Tibial artery (tissue), 4 donors: ENCODE measurements at regions not wholly inside any gene's neighbourhood (a gene's known extent, or its start where the extent isn't known, plus 50 kb on each side); places are given as distances from the start of the nearest gene placed in this dataset.

Experiments
- DNase-seq, 2 donors: peaks; one replicate each; pipeline ENCODE4 v3.0.0-alpha.2; 2019
- H3K27ac ChIP-seq, 2 donors: fragments of 200-600 bp; sonication (generic) in 1 of 2; 1 replicate in 1 of 2; 2 replicates in 1 of 2; pipeline ENCODE4 v1.5.1; 2018 to 2019; ENCODE audit warnings: mild to moderate bottlenecking in 1 of 2
- H3K27me3 ChIP-seq, 2 donors: fragments of 200-600 bp; sonication (generic) in 1 of 2; one replicate each; pipeline versions ENCODE4 v1.5.1 to v1.6.0; 2016 to 2019
- H3K36me3 ChIP-seq, 3 donors: fragments of 200-600 bp; sonication (generic) in 2 of 3; one replicate each; pipeline ENCODE4 v1.5.1; 2016 to 2019; ENCODE audit warnings: mild to moderate bottlenecking in 2 of 3
- H3K4me1 ChIP-seq, 4 donors: fragments of 200-600 bp; sonication (generic) in 2 of 4; 1 replicate in 3 of 4; 2 replicates in 1 of 4; pipeline ENCODE4 v1.5.1; 2016 to 2019
- H3K4me3 ChIP-seq, 2 donors: fragments of 200-600 bp; sonication (generic) in 1 of 2; 1 replicate in 1 of 2; 2 replicates in 1 of 2; pipeline ENCODE4 v1.5.1; 2018 to 2019; ENCODE audit warnings: mild to moderate bottlenecking in 2 of 2
- H3K9me3 ChIP-seq, 3 donors: fragments of 200-600 bp; sonication (generic) in 1 of 3; one replicate each; pipeline ENCODE4 v1.5.1; 2016 to 2019
- intact Hi-C: fragments of 100-400 bp; cut with DNase I; formaldehyde crosslinking; loops from one replicate; pipeline ENCODE4 v1.15.0; 2023; ENCODE audit warnings: low total_unique reads
- TF ChIP-seq, protein P1 (sequence below), 2 experiments: fragments of 200-600 bp in 1 of 2; fragments of 450-650 bp in 1 of 2; IDR thresholded peaks; one replicate each; pipeline ENCODE4 v1.5.1; 2017 to 2019; ENCODE audit warnings: antibody characterized with exemption in 2 of 2, mild to moderate bottlenecking in 1 of 2, moderate library complexity in 1 of 2

DNA sequence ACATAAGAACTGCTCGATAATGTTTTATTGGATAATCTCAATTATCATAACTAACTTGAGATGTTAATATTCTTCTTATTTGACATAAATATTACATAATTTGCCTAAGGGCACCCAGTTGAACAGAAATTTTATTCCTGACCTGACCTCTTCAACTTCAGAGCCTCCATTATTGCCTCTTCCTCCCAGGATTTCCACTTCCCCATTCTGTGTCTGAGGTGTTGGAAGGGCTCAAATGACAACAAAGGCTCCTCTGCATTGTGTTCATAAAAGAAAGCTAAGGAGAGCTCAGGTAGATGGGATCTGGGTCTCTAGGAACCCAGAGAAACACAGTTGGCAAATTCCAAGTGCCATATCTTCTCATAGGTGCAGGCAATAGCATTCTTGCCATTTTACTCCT lies 61.2 kb upstream of the ARHGAP20 start:
- intact Hi-C loops, result no loop called here

DNA sequence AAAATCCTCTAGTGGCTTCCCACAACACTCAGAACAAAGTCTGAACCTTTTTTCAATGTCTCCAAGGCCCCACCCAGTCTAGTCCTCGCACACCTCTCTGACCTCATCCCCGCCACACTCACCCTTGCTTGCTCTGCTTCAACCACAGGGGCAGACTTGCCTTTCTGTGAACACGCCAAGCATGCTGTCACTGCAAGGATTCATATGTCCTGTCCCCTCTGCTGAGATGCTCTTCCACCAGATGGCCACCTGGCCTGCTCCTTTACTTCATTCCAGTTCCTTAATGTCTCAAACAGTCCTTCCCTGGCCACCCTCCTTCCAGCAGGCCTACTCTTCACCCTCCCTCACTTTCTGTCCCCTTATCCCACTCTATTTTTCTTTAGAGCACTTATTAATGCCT lies 60.6 kb upstream of the ARHGAP20 start:
- Histone ChIP-seq H3K4me3 (no peak overlapping the region), H3K4me1 (peaks cover 0 to 7% (median 2%) of the 10 kb centered on the region in 4 donors), H3K27ac (no peak overlapping the region), H3K9me3 (no peaks in the 10 kb centered on the region), H3K36me3 (no peaks in the 10 kb centered on the region), H3K27me3 (no peaks in the 10 kb centered on the region)
- intact Hi-C loops, result no loop called here
- TF ChIP-seq, protein P1, sequence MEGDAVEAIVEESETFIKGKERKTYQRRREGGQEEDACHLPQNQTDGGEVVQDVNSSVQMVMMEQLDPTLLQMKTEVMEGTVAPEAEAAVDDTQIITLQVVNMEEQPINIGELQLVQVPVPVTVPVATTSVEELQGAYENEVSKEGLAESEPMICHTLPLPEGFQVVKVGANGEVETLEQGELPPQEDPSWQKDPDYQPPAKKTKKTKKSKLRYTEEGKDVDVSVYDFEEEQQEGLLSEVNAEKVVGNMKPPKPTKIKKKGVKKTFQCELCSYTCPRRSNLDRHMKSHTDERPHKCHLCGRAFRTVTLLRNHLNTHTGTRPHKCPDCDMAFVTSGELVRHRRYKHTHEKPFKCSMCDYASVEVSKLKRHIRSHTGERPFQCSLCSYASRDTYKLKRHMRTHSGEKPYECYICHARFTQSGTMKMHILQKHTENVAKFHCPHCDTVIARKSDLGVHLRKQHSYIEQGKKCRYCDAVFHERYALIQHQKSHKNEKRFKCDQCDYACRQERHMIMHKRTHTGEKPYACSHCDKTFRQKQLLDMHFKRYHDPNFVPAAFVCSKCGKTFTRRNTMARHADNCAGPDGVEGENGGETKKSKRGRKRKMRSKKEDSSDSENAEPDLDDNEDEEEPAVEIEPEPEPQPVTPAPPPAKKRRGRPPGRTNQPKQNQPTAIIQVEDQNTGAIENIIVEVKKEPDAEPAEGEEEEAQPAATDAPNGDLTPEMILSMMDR (IDR thresholded peaks at IDR 0.05), result no peak
- DNase-seq, result no peak

More for the DNA sequence above, 61.2 kb upstream of the ARHGAP20 start:
- H3K4me3 ChIP-seq, result no peak overlapping the region
- TF ChIP-seq, protein P1 (IDR thresholded peaks at IDR 0.05), result no peak
- no peak overlapping the region for H3K27ac ChIP-seq
- peaks cover 0 to under 1% (median 0%) of the 10 kb centered on the region in 3 donors for H3K9me3 ChIP-seq
- DNase-seq, result no peak
- no peaks in the 10 kb centered on the region for H3K27me3 ChIP-seq
- peaks cover 0 to 13% (median 4%) of the 10 kb centered on the region in 4 donors for H3K4me1 ChIP-seq
- H3K36me3 ChIP-seq, result no peaks in the 10 kb centered on the region

GRCh38 chr11:110766316-110766715 lies 54.1 kb upstream of the ARHGAP20 start:
- peaks cover 10 to 24% (median 17%) of the 10 kb centered on the region in 4 donors for H3K4me1 ChIP-seq
- TF ChIP-seq, protein P1 (IDR thresholded peaks at IDR 0.05), result no peak
- intact Hi-C loops, result no loop called here

GRCh38 chr11:110764485-110764884 lies 52.2 kb upstream of the ARHGAP20 start:
- no peak overlapping the region for H3K4me3 ChIP-seq
- peaks cover 10 to 29% (median 17%) of the 10 kb centered on the region in 4 donors for H3K4me1 ChIP-seq
- no peak overlapping the region for H3K27ac ChIP-seq
- H3K9me3 ChIP-seq, result no peaks in the 10 kb centered on the region
- TF ChIP-seq, protein P1 (IDR thresholded peaks at IDR 0.05), result no peak
- no peaks in the 10 kb centered on the region for H3K36me3 ChIP-seq
- H3K27me3 ChIP-seq, result no peaks in the 10 kb centered on the region
- intact Hi-C loops, result no loop called here
- DNase-seq, result no peak

More at GRCh38 chr11:110766316-110766715, 54.1 kb upstream of the ARHGAP20 start:
- no peaks in the 10 kb centered on the region for H3K9me3 ChIP-seq
- no peak overlapping the region for H3K27ac ChIP-seq
- H3K36me3 ChIP-seq, result no peaks in the 10 kb centered on the region
- DNase-seq, result no peak
- H3K27me3 ChIP-seq, result no peaks in the 10 kb centered on the region
- no peak overlapping the region for H3K4me3 ChIP-seq

DNA sequence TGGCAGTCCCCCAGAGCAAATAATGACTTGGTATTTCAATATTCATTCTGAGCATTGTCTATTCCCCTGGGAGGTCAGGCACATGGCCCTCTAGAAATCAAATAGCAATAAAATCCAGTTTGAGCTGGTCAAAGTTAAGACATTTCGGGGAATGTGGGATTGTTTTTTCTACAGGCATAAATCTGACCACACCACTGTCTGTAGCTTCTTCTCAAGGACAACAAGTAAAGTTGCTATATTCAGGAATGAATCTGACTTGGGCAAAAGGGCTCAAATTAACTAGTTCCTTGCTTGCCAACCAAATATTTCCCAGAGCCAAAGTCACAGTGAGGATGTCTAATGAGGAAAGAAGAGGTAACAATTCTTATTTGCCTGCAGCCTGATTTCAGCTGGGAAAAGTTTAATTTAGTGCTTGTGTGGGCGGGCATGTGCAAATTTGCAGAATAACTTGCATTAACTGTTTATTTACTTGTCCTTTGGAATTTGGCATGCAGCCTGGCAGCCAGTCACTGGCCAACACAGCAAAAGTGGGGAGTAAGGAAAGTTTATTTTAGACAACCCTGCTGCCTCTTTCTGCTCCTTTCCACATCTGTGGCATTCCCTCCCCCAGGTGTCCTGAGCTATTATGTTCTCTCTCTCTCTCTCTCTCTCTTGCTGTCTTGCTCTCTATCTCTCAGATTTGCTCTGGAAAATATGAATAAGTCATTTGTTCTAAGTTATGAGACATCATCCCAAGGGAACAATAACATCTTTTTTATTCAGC lies 51.2 kb upstream of the ARHGAP20 start:
- H3K27ac ChIP-seq, result peak overlapping the region in 1 of 2 donors; percentile 42
- intact Hi-C loops, result no loop called here
- no peak for DNase-seq

More for the DNA sequence above, 51.2 kb upstream of the ARHGAP20 start:
- Histone ChIP-seq H3K9me3 (no peaks in the 10 kb centered on the region), H3K4me1 (peaks cover 10 to 29% (median 17%) of the 10 kb centered on the region in 4 donors), H3K4me3 (no peak overlapping the region), H3K27me3 (no peaks in the 10 kb centered on the region), H3K36me3 (no peaks in the 10 kb centered on the region)
- TF ChIP-seq, protein P1 (IDR thresholded peaks at IDR 0.05), result no peak
